ENCODE measurements at regions not wholly inside any gene's neighbourhood (a gene's known extent, or its start where the extent isn't known, plus 50 kb on each side); places are given as distances from the start of the nearest gene placed in this dataset.
"Not testable (repeated sequence)": the region's sequence is repeated elsewhere in the genome, so short reads cannot be mapped to it uniquely, and the experiment has no call there.

- DNase-seq, result no peak
Observed at GRCh38 chr3:5563537-5564277, 376.2 kb downstream of the EDEM1 start.

- DNase-seq, result no peak
Observed at GRCh38 chr3:5564278-5564666, 376.8 kb downstream of the EDEM1 start.

GRCh38 chr3:5565026-5565425 lies 377.5 kb downstream of the EDEM1 start:
- DNase-seq, result no peak

- no peak for DNase-seq
Observed at GRCh38 chr3:5567113-5567512, 379.6 kb downstream of the EDEM1 start.

- DNase-seq, result peak; percentile 3 to 30
Observed at GRCh38 chr3:5568451-5568850, 380.9 kb downstream of the EDEM1 start.

GRCh38 chr3:5569152-5569551 lies 381.6 kb downstream of the EDEM1 start:
- DNase-seq, result no peak

- no peak for DNase-seq
Observed at GRCh38 chr3:5572168-5572567, 384.7 kb downstream of the EDEM1 start.

- no peak for DNase-seq
Observed at GRCh38 chr3:5576277-5577011, 388.9 kb downstream of the EDEM1 start.

GRCh38 chr3:5579139-5579602 lies 391.7 kb downstream of the EDEM1 start:
- no peak for DNase-seq

GRCh38 chr3:5579946-5580345 lies 392.4 kb downstream of the EDEM1 start:
- no peak for DNase-seq

GRCh38 chr3:5580826-5581225 lies 393.3 kb downstream of the EDEM1 start:
- DNase-seq, result no peak

GRCh38 chr3:5581743-5582142 lies 394.2 kb downstream of the EDEM1 start:
- no peak for DNase-seq

- no peak for DNase-seq
Observed at GRCh38 chr3:5583920-5584319, 396.4 kb downstream of the EDEM1 start.

- DNase-seq, result no peak
Observed at GRCh38 chr3:5585085-5585484, 397.6 kb downstream of the EDEM1 start.

- no peak for DNase-seq
Observed at GRCh38 chr3:5606884-5607472, 419.5 kb downstream of the EDEM1 start.

- DNase-seq, result no peak
Observed at GRCh38 chr3:5607581-5607980, 420.1 kb downstream of the EDEM1 start.

- not testable (repeated sequence) for DNase-seq
Observed at GRCh38 chr3:5608971-5609370, 421.5 kb downstream of the EDEM1 start.

GRCh38 chr3:5613599-5613998 lies 426.1 kb downstream of the EDEM1 start:
- DNase-seq, result no peak

GRCh38 chr3:5616873-5617272 lies 429.4 kb downstream of the EDEM1 start:
- DNase-seq, result no peak

- DNase-seq, result no peak
Observed at GRCh38 chr3:5618170-5618569, 430.7 kb downstream of the EDEM1 start.

- DNase-seq, result no peak
Observed at GRCh38 chr3:5630406-5630805, 442.9 kb downstream of the EDEM1 start.

GRCh38 chr3:5633960-5634359 lies 446.5 kb downstream of the EDEM1 start:
- DNase-seq, result no peak

GRCh38 chr3:5634411-5634810 lies 446.9 kb downstream of the EDEM1 start:
- no peak for DNase-seq

GRCh38 chr3:5635746-5636145 lies 448.2 kb downstream of the EDEM1 start:
- no peak for DNase-seq
